Neural cell (in vitro differentiated cells): ENCODE measurements at regions not wholly inside any gene's neighbourhood (a gene's known extent, or its start where the extent isn't known, plus 50 kb on each side); places are given as distances from the start of the nearest gene placed in this dataset.

Experiments used
- H2AFZ ChIP-seq: fragments of 200-600, 300-800 bp; sonication (generic), shearing (Covaris generic); 2 replicates; pipeline ENCODE4 v1.6.0; 2014; ENCODE audit warnings: low read depth, mild to moderate bottlenecking, antibody characterized with exemption, low read length, moderate library complexity
- H3F3A ChIP-seq: fragments of 200-600 bp; shearing (Covaris generic); 2 replicates; pipeline ENCODE4 v1.6.1; 2016; ENCODE audit warnings: mild to moderate bottlenecking, moderate library complexity, mixed read lengths, antibody characterized with exemption, low read length; ENCODE audit not compliant: insufficient read depth, poor library complexity, severe bottlenecking
- H3K27ac ChIP-seq: fragments of 200-600, 300-800 bp; sonication (generic), shearing (Covaris generic); 2 replicates; pipeline ENCODE4 v1.5.1; 2014; ENCODE audit warnings: mild to moderate bottlenecking, low read length, moderate library complexity
- H3K27me3 ChIP-seq: fragments of 300-800, 200-600 bp; sonication (generic), shearing (Covaris generic); 2 replicates; pipeline ENCODE4 v1.6.0; 2014; ENCODE audit warnings: mild to moderate bottlenecking, low read depth, low read length, moderate library complexity; ENCODE audit not compliant: insufficient read depth
- H3K36me3 ChIP-seq: fragments of 300-800, 200-600 bp; sonication (generic), shearing (Covaris generic); 2 replicates; pipeline ENCODE4 v1.5.1; 2014; ENCODE audit warnings: mild to moderate bottlenecking, antibody characterized with exemption, low read length, moderate library complexity; ENCODE audit not compliant: insufficient read depth
- H3K4me2 ChIP-seq: fragments of 300-800, 200-600 bp; sonication (generic), shearing (Covaris generic); 2 replicates; pipeline ENCODE4 v1.6.0; 2014; ENCODE audit warnings: mild to moderate bottlenecking, low read length
- H3K4me3 ChIP-seq: fragments of 300-800, 200-600 bp; sonication (generic), shearing (Covaris generic); 2 replicates; pipeline ENCODE4 v1.5.1; 2014; ENCODE audit warnings: mild to moderate bottlenecking, low read length, moderate library complexity
- H3K79me2 ChIP-seq: fragments of 200-600 bp; shearing (Covaris generic); replicated peaks from 2 replicates; pipeline ENCODE4 v1.6.0; 2014; ENCODE audit warnings: mild to moderate bottlenecking, low read length, moderate library complexity; ENCODE audit not compliant: insufficient read depth
- H3K9ac ChIP-seq: fragments of 300-800, 200-600 bp; sonication (generic), shearing (Covaris generic); 2 replicates; pipeline ENCODE4 v1.6.1; 2016; ENCODE audit warnings: mild to moderate bottlenecking, low read length, mixed read lengths
- H3K9me2 ChIP-seq: fragments of 200-600 bp; shearing (Covaris generic); 2 replicates; pipeline ENCODE4 v1.6.1; 2016; ENCODE audit warnings: mild to moderate bottlenecking, low read length, mixed read lengths; ENCODE audit not compliant: insufficient read depth
- H3K9me3 ChIP-seq: fragments of 200-600, 300-800 bp; sonication (generic), shearing (Covaris generic); 2 replicates; pipeline ENCODE4 v1.6.1; 2016; ENCODE audit warnings: mild to moderate bottlenecking, mixed run types, low read length, moderate library complexity, mixed read lengths
- H4K20me1 ChIP-seq: fragments of 200-600 bp; shearing (Covaris generic); 2 replicates; pipeline ENCODE4 v1.6.1; 2016; ENCODE audit warnings: mild to moderate bottlenecking, mixed run types; ENCODE audit not compliant: insufficient read depth
- CTCF ChIP-seq: fragments of 450-650 bp; IDR thresholded peaks from 2 replicates; pipeline ENCODE4 v1.5.1; 2014; ENCODE audit warnings: antibody characterized with exemption, mild to moderate bottlenecking, moderate library complexity; ENCODE audit not compliant: poor library complexity, severe bottlenecking
- EP300 ChIP-seq: fragments of 450-650 bp; conservative IDR thresholded peaks from 2 replicates; pipeline ENCODE4 v1.6.1; 2014; ENCODE audit warnings: antibody characterized with exemption, mild to moderate bottlenecking, moderate library complexity; ENCODE audit not compliant: poor library complexity, severe bottlenecking
- EZH2 ChIP-seq: fragments of 200-600, 300-800 bp; shearing (Covaris generic), sonication (generic); IDR thresholded peaks from 2 replicates; pipeline ENCODE4 v1.6.1; 2014; ENCODE audit warnings: antibody characterized with exemption, low read length, borderline replicate concordance, mild to moderate bottlenecking; ENCODE audit not compliant: insufficient read depth, poor library complexity, severe bottlenecking
- MXI1 ChIP-seq: fragments of 450-650 bp; conservative IDR thresholded peaks from 2 replicates; pipeline ENCODE4 v1.6.1; 2014; ENCODE audit warnings: antibody characterized with exemption, mild to moderate bottlenecking; ENCODE audit not compliant: poor library complexity, severe bottlenecking
- POLR2AphosphoS5 ChIP-seq: IDR thresholded peaks from 2 replicates; pipeline ENCODE4 v1.6.1; 2012
- RAD21 ChIP-seq: fragments of 450-650 bp; conservative IDR thresholded peaks from 2 replicates; pipeline ENCODE4 v1.6.1; 2014; ENCODE audit warnings: antibody characterized with exemption, mild to moderate bottlenecking, moderate library complexity
- REST ChIP-seq: IDR thresholded peaks from 2 replicates; pipeline ENCODE4 v1.6.1; 2012; ENCODE audit warnings: borderline replicate concordance
- SMC3 ChIP-seq: fragments of 450-650 bp; conservative IDR thresholded peaks from 2 replicates; pipeline ENCODE4 v1.6.1; 2014; ENCODE audit warnings: antibody characterized with exemption, mild to moderate bottlenecking, moderate library complexity; ENCODE audit not compliant: poor library complexity
- TAF1 ChIP-seq: IDR thresholded peaks from 2 replicates; pipeline ENCODE4 v1.6.1; 2012; ENCODE audit warnings: low read depth

- Histone ChIP-seq H3K9ac (no peak overlapping the region), H3K27ac (no peak overlapping the region), H3K4me3 (no peak overlapping the region), H3K36me3 (no peaks in the 10 kb centered on the region), H2AFZ (no peak overlapping the region), H3K4me2 (no peak overlapping the region), H4K20me1 (no peaks in the 10 kb centered on the region), H3K27me3 (no peaks in the 10 kb centered on the region), H3K79me2 (no peaks in the 10 kb centered on the region), H3K9me2 (no peaks in the 10 kb centered on the region), H3F3A (no peaks in the 10 kb centered on the region), H3K9me3 (no peaks in the 10 kb centered on the region)
- TF ChIP-seq POLR2AphosphoS5 (no peak), MXI1 (no peak), RAD21 (no peak), CTCF (no peak)
Measured at GRCh38 chr15:29418178-29418577, 148.6 kb upstream of the NSMCE3 start.

DNA sequence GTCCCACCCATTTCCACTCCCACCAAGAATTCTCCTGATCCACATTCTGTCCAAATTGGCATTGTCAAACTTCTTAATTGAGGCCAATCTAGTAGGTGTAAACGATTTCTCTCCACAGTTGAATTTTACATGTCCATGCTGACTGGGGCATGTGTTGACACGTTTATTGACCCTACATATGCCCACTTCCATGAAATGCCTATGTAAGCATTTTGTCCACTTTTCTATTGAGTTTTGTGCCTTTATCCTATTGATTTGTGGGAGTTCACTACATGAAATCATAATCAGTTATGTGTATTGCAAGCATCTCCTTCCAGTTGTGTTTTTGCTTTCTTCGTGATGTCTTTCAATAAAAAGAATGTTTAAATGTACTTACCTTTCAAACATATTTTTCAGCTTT lies 141.7 kb upstream of the NSMCE3 start:
- Histone ChIP-seq H4K20me1 (no peaks in the 10 kb centered on the region), H3K4me3 (no peak overlapping the region), H3K4me2 (no peak overlapping the region), H3K27me3 (no peaks in the 10 kb centered on the region), H3K9me3 (no peaks in the 10 kb centered on the region), H2AFZ (no peak overlapping the region), H3K9ac (no peak overlapping the region), H3K9me2 (no peaks in the 10 kb centered on the region), H3K79me2 (no peaks in the 10 kb centered on the region), H3K27ac (no peak overlapping the region), H3K36me3 (no peaks in the 10 kb centered on the region), H3F3A (no peaks in the 10 kb centered on the region)
- TF ChIP-seq EP300 (no peak), RAD21 (no peak), TAF1 (no peak), POLR2AphosphoS5 (no peak), REST (no peak), SMC3 (no peak), MXI1 (no peak), CTCF (no peak), EZH2 (no peak)
